ENCODE measurements at regions not wholly inside any gene's neighbourhood (a gene's known extent, or its start where the extent isn't known, plus 50 kb on each side); places are given as distances from the start of the nearest gene placed in this dataset.

DNA sequence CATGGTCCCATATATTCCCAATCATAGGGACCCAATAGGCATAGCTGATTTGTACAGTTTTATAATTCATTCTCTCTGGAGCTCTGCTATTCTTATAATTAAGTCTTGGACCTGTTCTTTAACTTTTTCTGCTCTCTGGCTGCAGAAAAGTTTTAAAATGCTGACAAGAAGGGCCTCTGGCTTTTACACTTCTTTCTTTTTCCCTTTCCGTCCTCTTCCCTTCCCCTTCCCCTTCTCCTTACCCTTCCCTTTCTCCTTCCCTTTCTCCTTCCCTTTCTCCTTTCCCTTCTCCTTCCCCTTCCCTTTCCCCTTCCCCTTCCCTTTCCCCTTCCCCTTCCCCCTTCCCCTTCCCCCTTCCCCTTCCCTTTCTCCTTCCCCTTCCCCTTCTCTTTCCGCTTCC is 101.3 kb upstream of the TPK1 start:
- no peak overlapping the region for H3K4me3 ChIP-seq
- H3K9me3 ChIP-seq, result no peaks in the 10 kb centered on the region
- TF ChIP-seq POLR2A (IDR thresholded peaks at IDR 0.05), result no peak
- TF ChIP-seq, protein P1, sequence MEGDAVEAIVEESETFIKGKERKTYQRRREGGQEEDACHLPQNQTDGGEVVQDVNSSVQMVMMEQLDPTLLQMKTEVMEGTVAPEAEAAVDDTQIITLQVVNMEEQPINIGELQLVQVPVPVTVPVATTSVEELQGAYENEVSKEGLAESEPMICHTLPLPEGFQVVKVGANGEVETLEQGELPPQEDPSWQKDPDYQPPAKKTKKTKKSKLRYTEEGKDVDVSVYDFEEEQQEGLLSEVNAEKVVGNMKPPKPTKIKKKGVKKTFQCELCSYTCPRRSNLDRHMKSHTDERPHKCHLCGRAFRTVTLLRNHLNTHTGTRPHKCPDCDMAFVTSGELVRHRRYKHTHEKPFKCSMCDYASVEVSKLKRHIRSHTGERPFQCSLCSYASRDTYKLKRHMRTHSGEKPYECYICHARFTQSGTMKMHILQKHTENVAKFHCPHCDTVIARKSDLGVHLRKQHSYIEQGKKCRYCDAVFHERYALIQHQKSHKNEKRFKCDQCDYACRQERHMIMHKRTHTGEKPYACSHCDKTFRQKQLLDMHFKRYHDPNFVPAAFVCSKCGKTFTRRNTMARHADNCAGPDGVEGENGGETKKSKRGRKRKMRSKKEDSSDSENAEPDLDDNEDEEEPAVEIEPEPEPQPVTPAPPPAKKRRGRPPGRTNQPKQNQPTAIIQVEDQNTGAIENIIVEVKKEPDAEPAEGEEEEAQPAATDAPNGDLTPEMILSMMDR (IDR thresholded peaks at IDR 0.05), result no peak
- no peak for TF ChIP-seq EP300 (IDR thresholded peaks at IDR 0.05)
- intact Hi-C loops (cut with DNase I), result no loop called here
- H3K27me3 ChIP-seq, result no peaks in the 10 kb centered on the region
- 37 to 74% (median 70%) methylated on average over 1 to 2 of the region's 2 CpGs for WGBS, 3 donors
- H3K4me1 ChIP-seq (ENCODE audit: insufficient read depth), result no peaks in the 10 kb centered on the region
- no peak for DNase-seq
- H3K36me3 ChIP-seq, result no peaks in the 10 kb centered on the region
- no peak overlapping the region for H3K27ac ChIP-seq

DNA sequence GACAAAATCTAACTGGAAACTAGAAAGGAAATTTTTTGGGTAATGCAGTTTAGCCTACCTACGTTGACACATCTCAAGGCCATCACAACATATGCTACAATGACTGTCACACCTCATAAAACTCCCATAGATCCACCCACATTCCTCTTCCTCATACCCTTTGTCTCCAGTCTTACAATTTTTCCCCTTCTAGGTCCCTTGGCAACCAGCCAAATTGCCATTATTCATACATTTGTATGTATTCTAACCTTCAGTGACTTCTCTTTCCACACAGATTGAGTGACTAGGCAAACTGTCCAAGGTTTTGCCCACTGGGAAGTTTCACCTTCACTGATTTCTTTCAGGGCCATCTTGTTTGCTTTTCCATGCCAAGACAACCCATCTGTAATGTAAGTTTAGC is 100.5 kb upstream of the TPK1 start:
- no peak overlapping the region for H3K27ac ChIP-seq
- 59 to 67% (median 65%) methylated on average over 1 of the region's 1 CpG for WGBS, 3 donors
- H3K4me1 ChIP-seq (ENCODE audit: insufficient read depth), result no peaks in the 10 kb centered on the region
- no peaks in the 10 kb centered on the region for H3K9me3 ChIP-seq
- DNase-seq, result no peak
- no peak overlapping the region for H3K4me3 ChIP-seq
- H3K27me3 ChIP-seq, result no peaks in the 10 kb centered on the region
- intact Hi-C loops (cut with DNase I), result no loop called here
- no peak for TF ChIP-seq POLR2A (IDR thresholded peaks at IDR 0.05)
- TF ChIP-seq, protein P1 (IDR thresholded peaks at IDR 0.05), result no peak
- no peak for TF ChIP-seq EP300 (IDR thresholded peaks at IDR 0.05)
- H3K36me3 ChIP-seq, result no peaks in the 10 kb centered on the region

DNA sequence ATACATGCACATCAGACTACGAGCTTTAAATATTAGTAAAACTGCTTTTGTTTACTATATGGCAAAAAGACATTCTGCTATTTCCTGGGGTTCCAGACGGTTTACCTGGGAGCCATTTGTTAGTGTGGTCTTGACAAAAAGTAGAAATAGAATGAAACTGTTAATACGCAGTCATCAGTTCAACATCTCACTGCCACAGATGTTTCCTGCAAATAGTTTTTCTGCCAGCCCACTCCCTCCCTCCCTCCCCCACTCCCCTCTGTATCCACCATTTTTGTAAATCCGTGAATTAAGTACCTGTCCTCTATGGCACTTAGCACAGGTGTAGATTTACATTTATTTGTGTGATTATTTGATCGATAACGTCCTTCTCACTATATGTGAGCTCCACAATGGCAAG is 74.6 kb upstream of the TPK1 start:
- Histone ChIP-seq H3K27me3 (no peaks in the 10 kb centered on the region), H3K27ac (no peak overlapping the region), H3K4me3 (no peak overlapping the region), H3K4me1 (ENCODE audit: insufficient read depth) (no peaks in the 10 kb centered on the region), H3K36me3 (no peaks in the 10 kb centered on the region), H3K9me3 (no peaks in the 10 kb centered on the region)
- intact Hi-C loops (cut with DNase I), result no loop called here
- 74 to 75% (median 74%) methylated on average over 6 of the region's 6 CpGs for WGBS, 3 donors
- TF ChIP-seq POLR2A (IDR thresholded peaks at IDR 0.05), result no peak
- no peak for TF ChIP-seq EP300 (IDR thresholded peaks at IDR 0.05)
- TF ChIP-seq, protein P1 (IDR thresholded peaks at IDR 0.05), result no peak
- DNase-seq, result no peak

DNA sequence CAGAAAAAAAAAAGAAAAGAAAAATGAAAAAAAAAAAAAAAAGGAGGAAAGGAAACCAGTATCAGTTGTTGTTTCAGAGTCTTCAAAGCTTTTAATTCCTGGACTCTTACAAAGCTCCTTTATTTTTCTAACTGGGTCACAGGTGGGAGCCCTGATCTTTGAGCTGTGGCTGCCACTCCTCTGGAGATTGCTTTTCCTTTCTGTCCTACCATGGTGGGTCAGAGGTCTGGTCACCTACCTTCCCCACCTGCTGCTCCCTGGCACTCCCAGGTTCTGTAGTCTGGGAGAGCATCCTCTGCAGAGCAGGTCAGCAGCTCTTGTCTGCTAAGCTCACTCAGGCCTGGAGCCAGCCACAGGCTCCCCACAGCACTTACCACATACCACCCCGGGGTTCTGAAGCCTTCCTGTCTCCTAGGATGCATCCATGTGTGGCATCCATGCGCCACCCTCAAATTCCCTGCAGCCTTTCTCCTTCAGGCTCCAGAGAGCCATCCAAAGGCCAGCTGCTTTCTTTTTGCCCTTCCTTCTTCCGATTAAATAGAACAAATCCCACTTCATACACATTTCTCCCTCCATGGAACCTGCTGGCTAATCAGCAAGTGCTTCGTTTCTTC is 73.2 kb upstream of the TPK1 start:
- H3K36me3 ChIP-seq, result no peaks in the 10 kb centered on the region
- no peak for TF ChIP-seq POLR2A (IDR thresholded peaks at IDR 0.05)
- TF ChIP-seq, protein P1 (IDR thresholded peaks at IDR 0.05), result no peak
- TF ChIP-seq EP300 (IDR thresholded peaks at IDR 0.05), result no peak
- no peak overlapping the region for H3K4me3 ChIP-seq
- H3K27ac ChIP-seq, result no peak overlapping the region
- H3K9me3 ChIP-seq, result no peaks in the 10 kb centered on the region
- no peak for DNase-seq
- no peaks in the 10 kb centered on the region for H3K4me1 ChIP-seq (ENCODE audit: insufficient read depth)
- 68 to 85% (median 69%) methylated on average over 4 of the region's 4 CpGs for WGBS, 3 donors
- intact Hi-C loops (cut with DNase I), result no loop called here
- no peaks in the 10 kb centered on the region for H3K27me3 ChIP-seq
